HG03066 (cell line): ENCODE measurements at regions not wholly inside any gene's neighbourhood (a gene's known extent, or its start where the extent isn't known, plus 50 kb on each side); places are given as distances from the start of the nearest gene placed in this dataset.
A peak's percentile ranks its signal among the peaks of the same experiment; 100 is the strongest.

ENCODE experiments used
- ATAC-seq: cut with Tn5 transposase; IDR thresholded peaks from one replicate; pipeline ENCODE4 v1.9.1; 2021; ENCODE audit warnings: low read depth; ENCODE audit not compliant: unreplicated experiment

- ATAC-seq: no peak
Measured at GRCh38 chr3:23002836-23003732, 200.0 kb upstream of the UBE2E2 start.

GRCh38 chr3:23003733-23004046 is 199.4 kb upstream of the UBE2E2 start:
- no peak for ATAC-seq

DNA sequence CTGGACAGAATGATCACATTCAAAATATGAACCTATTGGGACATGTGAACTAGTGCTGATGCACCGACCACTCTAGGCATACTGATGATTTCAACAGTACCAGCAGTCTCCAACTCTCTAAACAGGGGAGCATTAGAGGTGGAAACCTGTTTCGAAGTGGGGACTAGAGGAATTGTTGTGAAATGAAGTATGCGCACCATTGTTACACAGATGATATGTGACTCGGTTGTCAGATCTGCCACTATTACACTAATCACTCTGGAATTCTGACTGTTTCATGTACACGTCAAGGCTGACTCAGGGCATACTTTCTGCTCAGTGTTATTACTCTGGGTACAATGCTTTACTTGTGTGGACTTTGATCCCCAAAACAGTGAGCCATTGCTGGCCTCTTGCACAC is 198.2 kb upstream of the UBE2E2 start:
- ATAC-seq: no peak

DNA sequence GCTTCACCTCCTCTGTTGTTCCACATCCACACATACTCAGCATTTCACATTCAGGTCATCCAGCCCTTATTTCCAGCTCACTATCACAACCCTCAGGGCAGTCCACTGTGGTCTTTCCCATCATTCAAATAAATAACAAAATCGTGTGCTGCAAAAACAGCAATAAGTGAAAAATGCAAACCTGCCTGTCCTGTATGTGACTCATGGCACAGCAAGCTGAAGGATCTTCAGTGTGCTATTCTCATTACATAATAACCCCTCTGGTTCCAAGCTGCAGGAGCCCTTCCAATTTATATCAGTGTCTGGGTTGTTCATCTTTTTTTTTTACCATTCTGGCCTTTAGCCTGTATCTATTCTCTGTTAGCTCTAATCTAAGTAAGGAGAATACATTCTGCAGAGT is 185.3 kb upstream of the UBE2E2 start:
- no peak for ATAC-seq

- ATAC-seq: no peak
Measured at GRCh38 chr3:23019596-23020300, 183.4 kb upstream of the UBE2E2 start.

DNA sequence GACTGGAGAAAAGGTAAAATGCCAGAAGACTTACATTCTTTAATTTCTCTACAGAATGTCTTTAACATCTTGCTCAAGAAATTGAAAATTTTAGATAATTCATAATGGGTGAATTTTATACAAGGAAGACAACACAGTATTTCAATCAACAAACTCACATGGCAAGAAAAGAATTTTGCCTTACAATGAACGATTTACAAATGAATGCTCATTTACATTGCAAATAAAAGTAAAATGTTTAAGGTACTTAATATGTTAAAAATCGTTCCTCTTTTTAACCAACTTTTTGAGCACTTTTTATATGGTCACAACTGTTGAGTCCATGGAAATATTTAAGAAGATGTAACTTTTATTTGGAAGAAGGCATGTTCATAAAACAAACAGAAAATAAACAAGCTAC is 174.8 kb upstream of the UBE2E2 start:
- no peak for ATAC-seq

DNA sequence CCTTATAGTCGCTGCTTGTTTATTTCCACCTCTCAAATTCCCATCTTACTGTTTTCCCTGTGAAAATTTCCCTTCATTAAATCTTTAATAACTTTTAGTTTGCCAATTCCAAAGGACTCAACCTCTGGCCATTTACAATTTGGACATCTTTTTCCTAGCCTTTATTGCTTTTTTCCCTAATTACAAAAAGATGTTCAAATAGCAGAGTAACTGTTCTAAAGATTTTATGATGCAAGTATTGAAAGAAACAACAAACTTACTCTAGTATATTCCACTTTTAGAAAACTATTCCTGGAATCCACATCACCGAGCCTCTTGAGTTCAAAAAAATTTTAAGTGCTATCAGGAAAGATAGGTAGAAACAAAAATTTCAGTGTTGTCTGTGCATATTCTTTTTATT is 174.1 kb upstream of the UBE2E2 start:
- no peak for ATAC-seq

DNA sequence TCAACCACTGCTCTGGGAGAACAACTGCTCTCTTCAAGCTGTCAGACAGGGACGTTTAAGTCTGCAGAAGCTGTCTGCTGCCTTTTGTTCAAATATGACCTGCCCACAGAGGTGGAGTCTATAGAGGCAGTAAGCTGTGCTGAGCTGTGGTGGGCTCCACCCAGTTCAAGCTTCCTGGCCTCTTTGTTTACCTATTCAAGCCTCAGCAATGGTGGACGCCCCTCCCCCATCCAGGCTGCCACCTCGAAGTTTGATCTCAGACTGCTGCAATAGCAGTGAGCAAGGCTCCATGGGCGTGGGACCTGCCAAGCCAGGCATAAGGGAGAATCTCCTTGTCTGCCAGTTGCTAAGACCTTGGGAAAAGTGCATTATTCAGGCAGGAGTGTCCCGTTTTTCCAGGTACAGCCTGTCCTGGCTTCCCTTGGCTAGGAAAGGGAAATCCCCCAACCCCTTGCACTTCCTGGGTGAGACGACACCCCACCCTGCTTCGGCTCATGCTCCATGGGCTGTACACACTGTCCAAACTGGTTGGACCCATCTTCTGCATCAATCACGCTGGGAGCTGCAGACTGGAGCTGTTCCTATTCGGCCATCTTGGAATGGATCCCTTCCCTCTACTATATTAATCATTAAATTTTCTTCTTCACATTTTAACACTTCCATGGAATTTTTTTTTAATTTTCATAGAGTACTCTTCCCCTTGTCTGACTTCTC is 167.0 kb upstream of the UBE2E2 start:
- no peak for ATAC-seq

GRCh38 chr3:23036728-23037127 is 166.4 kb upstream of the UBE2E2 start:
- peak; percentile 75 for ATAC-seq

DNA sequence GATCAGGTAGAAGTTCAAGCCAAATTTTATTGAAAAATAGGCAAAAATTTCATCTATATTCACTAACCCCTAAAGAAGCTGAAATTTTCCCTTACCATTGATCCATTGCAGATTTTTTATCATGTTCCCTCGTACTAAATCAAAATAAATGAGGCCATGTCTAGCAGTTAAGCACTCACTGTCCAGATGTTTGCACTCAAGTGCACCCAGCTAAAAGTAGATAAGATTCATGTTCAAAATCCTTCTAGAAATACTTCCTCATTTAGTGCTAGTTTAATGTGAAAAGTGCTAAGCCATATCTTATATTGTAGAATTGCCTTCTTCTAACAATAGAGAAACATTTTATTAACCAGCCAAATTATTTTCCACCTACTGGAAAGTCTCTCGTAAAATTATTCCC is 164.7 kb upstream of the UBE2E2 start:
- no peak for ATAC-seq

GRCh38 chr3:23041918-23042696 is 161.0 kb upstream of the UBE2E2 start:
- ATAC-seq: no peak

DNA sequence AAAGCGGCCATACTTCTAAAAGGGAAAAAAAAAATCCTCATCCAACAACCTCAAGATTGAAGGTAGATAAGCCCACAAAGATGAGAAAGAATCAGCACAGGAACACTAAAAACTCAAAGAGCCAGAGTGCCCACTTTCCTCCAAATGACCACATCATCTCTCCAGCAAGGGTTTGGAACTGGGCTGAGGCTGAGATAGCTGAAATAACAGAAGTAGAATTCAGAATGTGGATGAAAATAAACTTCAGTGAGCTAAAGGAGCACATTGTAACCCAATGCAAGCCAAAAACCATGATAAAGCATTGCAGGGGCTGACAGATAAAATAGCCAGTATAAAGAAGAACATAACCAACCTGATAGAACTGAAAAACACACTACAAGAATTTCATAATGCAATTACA is 158.7 kb upstream of the UBE2E2 start:
- ATAC-seq: no peak

DNA sequence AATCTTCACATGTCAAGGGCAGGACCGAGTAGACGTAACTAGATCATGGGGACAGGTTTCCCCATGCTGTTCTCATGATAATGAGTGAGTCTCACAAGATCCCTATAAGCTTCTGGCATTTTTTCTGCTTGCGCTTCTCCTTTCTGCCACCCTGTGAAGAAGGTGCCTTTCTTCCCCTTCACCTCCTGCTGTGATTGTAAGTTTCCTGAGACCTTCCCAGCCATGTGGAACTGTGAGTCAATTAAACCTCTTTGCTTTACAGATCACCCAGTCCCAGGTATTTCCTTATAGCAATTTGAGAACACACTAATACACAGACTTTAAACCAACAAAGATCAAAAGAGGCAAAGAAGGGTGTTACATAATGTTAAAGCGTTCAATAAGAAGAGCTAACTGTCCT is 156.6 kb upstream of the UBE2E2 start:
- ATAC-seq: no peak

GRCh38 chr3:23051240-23052140 is 151.6 kb upstream of the UBE2E2 start:
- ATAC-seq: no peak

- ATAC-seq: no peak
Measured at GRCh38 chr3:23052208-23052607, 150.9 kb upstream of the UBE2E2 start.

DNA sequence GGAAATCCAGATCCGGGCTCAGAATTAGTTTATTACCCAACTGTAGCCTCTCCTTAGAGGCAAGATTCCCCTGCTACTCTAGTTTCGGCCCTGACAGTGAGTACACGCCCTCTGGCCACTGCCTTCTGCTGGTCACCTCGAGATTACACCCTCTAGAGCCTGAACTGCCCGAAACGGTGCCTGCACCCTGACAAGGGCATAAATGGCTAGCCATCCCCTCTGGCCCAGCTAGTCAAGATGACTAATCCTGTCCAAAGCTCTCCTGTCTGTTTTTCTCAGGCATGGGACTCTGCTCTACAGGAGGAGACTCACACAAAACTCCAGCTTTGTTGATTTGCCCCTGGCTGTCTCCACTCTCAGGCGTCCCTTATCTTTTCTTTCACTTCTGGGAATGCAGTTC is 150.5 kb upstream of the UBE2E2 start:
- no peak for ATAC-seq

GRCh38 chr3:23055733-23056376 is 147.3 kb upstream of the UBE2E2 start:
- no peak for ATAC-seq

DNA sequence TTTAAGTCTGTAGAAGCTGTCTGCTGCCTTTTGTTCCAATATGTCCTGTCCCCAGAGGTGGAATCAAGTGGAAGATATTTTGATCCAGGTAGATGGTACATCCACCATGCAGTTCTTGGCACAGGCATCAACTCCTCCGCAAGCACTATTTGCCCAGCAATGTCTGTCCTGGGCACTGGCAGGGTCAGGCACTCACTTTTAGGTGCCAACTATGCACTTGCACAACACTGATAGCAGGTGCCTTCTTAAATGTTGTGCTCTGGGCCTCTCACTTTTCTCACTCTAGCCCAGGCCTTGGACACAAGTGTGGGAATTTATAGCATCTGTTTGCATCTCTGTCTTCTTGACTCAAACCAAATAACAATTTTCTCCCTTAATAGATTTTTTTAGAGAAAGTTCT is 140.5 kb upstream of the UBE2E2 start:
- no peak for ATAC-seq

GRCh38 chr3:23062982-23063381 is 140.1 kb upstream of the UBE2E2 start:
- ATAC-seq: no peak
